IPS DF 6.9 (cell line): ENCODE measurements at regions not wholly inside any gene's neighbourhood (a gene's known extent, or its start where the extent isn't known, plus 50 kb on each side); places are given as distances from the start of the nearest gene placed in this dataset.

Source experiments
- DNase-seq: peaks from one replicate; pipeline ENCODE4 v3.0.0-alpha.2; 2013; ENCODE audit warnings: low read depth, low spot score
- H3K27ac ChIP-seq: one replicate; pipeline ENCODE4 v1.5.1; 2013; ENCODE audit warnings: low read length, control low read depth
- H3K27me3 ChIP-seq: 2 replicates; pipeline ENCODE4 v1.6.1; 2013; ENCODE audit warnings: mild to moderate bottlenecking, low read length; ENCODE audit not compliant: control insufficient read depth, insufficient read depth
- H3K36me3 ChIP-seq: 2 replicates; pipeline ENCODE4 v1.6.1; 2013; ENCODE audit warnings: low read length; ENCODE audit not compliant: control insufficient read depth, insufficient read depth
- H3K4me1 ChIP-seq: 2 replicates; pipeline ENCODE4 v1.6.1; 2013; ENCODE audit warnings: low read length; ENCODE audit not compliant: control insufficient read depth, insufficient read depth
- H3K4me3 ChIP-seq: 2 replicates; pipeline ENCODE4 v1.5.1; 2013; ENCODE audit warnings: mild to moderate bottlenecking, low read length
- H3K9me3 ChIP-seq: 2 replicates; pipeline ENCODE4 v1.6.1; 2013; ENCODE audit warnings: low read length, inconsistent platforms; ENCODE audit not compliant: control insufficient read depth, insufficient read depth
- WGBS: extraction: QIAGEN DNeasy Blood & Tissue Kit; methylation state at CpG from one replicate; pipeline ENCODE4 v1.1.7; 2013; ENCODE audit warnings: mixed read lengths, missing lambda C conversion rate; ENCODE audit not compliant: insufficient read length, insufficient coverage; 5-methylcytosine and 5-hydroxymethylcytosine counted together

DNA sequence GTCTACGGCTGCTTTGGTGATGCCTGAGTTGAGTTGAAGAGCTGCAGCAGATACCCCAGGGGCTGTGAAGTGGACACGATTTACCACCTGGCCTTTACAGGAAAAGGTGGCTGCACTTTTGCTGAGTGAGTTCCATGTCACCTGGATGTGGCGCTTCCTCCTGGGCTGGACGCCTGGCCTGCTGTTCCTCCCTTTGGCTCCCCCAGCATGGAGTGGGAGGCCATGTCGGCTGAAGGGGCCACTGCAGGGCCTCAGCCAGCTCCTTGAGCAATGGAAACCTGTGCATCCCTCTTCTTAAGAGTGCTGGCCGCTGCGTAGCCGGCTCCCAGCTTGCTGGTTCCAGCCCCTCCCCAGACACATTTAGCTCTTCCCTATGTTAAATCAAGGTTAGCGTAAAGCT is 221.0 kb downstream of the GLRX3 start:
- DNase-seq: no peak
- Histone ChIP-seq H3K4me3 (no peak overlapping the region), H3K27me3 (no peaks in the 10 kb centered on the region), H3K9me3 (peaks cover 7% of the 10 kb centered on the region), H3K27ac (no peak overlapping the region), H3K4me1 (no peaks in the 10 kb centered on the region), H3K36me3 (no peaks in the 10 kb centered on the region; the same call in 1 of the 2 replicates)
- no CpG with 5 or more reads among the region's 9 CpGs for WGBS

DNA sequence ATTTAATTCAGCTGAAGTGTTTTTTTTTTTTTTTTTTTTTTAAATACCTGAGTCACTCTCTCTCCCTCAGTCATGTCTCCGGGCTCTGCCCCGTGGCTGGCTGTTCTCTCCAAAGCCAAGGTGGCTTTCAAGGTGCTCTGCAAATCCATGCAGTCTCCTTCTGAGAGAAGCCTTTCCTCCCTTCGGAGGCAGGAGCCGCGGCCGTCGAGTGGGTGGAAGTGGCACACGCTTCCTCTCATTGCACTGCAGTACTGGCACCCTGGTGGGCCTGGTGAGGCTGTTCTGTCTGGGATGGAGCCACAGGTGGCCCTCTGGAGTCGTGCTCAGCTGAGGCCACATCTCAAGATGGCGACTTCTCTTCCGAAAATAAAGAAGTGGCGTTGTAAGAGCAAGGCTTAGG is 221.8 kb downstream of the GLRX3 start:
- H3K9me3 ChIP-seq: peaks cover 10% of the 10 kb centered on the region
- no peak overlapping the region for H3K27ac ChIP-seq
- no peaks in the 10 kb centered on the region for H3K4me1 ChIP-seq
- no peak for DNase-seq
- H3K4me3 ChIP-seq: no peak overlapping the region
- no CpG with 5 or more reads among the region's 12 CpGs for WGBS
- H3K27me3 ChIP-seq: no peaks in the 10 kb centered on the region
- H3K36me3 ChIP-seq: no peaks in the 10 kb centered on the region; the same call in 1 of the 2 replicates

DNA sequence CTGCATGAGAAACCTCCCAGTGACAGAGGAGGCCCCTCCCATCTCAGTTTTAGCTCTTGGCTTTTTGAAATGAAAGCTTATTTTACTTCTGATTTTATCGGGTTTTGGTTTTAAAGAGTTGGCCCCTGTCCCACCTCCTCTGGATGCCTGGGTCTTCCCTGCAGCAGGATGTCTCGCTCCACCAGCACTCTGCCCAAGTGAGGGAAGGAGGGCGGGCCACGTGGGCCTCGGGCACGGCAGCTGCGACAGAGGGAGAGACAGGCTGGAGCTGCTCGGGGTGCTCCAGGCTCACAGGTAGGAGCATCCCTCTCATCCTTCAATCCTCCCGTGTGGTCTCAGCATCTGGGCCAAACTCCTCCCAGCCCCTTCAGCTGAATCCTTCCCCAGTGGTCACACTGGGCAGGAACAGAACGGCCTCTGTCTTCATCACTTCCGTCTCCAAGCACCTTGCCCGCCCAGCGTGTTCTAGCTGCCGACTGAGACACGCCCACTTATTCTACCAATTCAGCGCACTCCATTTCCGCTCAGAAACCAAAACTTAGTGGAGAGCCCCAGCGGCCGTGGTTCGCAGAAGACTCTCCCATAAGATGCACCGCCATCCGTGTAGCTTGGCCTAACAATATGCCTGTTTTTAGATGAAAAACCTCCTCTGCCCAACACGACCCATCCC is 222.9 kb downstream of the GLRX3 start:
- no peak for DNase-seq
- Histone ChIP-seq H3K27me3 (no peaks in the 10 kb centered on the region), H3K4me3 (no peak overlapping the region), H3K9me3 (peaks cover 15% of the 10 kb centered on the region), H3K36me3 (no peaks in the 10 kb centered on the region; the same call in 1 of the 2 replicates), H3K4me1 (no peaks in the 10 kb centered on the region), H3K27ac (no peak overlapping the region)
- WGBS: no CpG with 5 or more reads among the region's 23 CpGs

DNA sequence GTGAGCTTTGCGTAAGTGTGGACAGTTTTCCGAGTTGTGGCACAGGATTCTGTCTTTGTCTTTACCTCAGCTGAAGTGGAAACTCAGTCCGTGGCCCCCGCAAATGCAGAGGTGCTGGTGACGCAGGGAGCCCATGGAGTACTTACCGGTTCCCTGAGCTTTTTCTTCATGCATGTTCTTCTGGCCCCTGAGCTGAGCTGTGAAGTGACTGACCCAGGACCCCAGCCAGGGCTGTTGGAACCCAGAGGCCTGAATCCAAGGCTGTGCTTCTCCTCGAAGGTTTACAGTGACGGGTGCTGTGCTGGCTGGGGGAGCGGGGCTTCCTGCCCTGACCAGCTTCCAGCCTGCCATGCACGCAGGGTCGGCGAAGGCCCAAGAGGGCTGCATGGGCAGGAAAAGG is 223.5 kb downstream of the GLRX3 start:
- no peak overlapping the region for H3K27ac ChIP-seq
- no peaks in the 10 kb centered on the region for H3K27me3 ChIP-seq
- no peak for DNase-seq
- no peaks in the 10 kb centered on the region; the same call in 1 of the 2 replicates for H3K36me3 ChIP-seq
- H3K4me3 ChIP-seq: no peak overlapping the region
- WGBS: no CpG with 5 or more reads among the region's 12 CpGs
- H3K9me3 ChIP-seq: peaks cover 16% of the 10 kb centered on the region
- no peaks in the 10 kb centered on the region for H3K4me1 ChIP-seq

DNA sequence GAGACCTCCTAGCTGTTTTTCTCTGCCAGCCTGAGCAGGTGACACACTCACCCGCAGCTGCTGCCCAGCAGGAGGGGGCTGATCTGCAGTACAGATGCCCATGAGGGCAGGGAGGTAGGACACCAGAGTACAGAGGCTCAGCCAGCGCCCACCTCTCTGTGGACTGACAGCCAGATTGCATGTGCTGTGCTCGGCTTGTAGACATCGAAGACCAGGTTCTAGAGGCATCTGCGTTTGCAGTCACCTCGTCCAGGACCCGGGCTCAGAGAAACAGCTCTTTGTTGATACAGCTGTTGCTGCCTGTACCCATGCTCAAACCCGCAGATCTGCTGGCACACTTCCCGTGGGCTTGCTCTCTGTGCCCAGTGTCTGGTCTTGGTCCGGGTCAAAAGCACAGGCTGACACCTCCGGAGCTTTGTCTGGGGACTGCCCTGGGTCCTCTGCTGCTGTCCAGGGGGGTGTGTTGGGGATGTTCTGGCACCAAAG is 224.7 kb downstream of the GLRX3 start:
- Histone ChIP-seq H3K36me3 (no peaks in the 10 kb centered on the region), H3K27me3 (no peaks in the 10 kb centered on the region), H3K9me3 (peaks cover 18% of the 10 kb centered on the region), H3K4me3 (no peak overlapping the region), H3K4me1 (no peaks in the 10 kb centered on the region), H3K27ac (no peak overlapping the region)
- no peak for DNase-seq
- WGBS: no CpG with 5 or more reads among the region's 11 CpGs

DNA sequence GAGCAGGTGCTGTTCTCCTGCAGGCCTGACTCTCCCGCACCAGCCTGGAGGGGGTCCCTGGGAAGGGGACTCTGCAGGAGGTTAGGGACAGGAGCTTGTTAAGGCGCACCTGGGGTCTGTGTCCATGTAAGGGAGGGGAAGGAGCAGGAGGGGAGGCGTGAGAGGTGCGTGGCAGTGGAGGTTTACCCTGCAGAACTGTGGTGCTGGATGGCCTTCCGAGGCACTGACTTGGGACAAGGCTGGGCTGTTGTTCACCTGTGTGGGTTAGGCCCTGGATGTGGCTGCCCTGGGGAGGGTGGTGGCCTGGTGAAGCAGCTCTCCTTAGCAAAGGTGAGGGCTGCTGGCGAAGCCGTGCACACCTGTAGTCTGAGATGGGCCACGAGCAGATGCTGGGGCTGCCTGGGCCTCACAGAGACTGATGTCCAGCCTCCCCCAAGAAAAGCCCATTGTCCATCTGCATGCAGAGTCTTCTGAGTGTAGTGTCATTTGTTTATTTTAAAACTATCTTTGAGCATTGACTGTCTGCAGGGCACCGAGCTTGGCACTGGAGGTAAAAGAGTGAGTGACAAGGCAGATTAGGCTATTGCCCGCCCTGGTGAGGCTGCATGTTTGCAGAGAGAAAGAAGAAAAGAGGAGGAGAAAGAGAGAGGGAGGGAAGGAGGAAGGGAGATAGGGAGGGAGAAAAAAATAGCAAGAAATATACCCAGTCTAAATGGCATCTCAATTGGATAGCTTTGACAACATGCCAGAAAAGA is 225.3 kb downstream of the GLRX3 start:
- H3K9me3 ChIP-seq: peaks cover 18% of the 10 kb centered on the region
- H3K4me3 ChIP-seq: no peak overlapping the region
- H3K4me1 ChIP-seq: no peaks in the 10 kb centered on the region
- H3K36me3 ChIP-seq: no peaks in the 10 kb centered on the region
- no peaks in the 10 kb centered on the region for H3K27me3 ChIP-seq
- WGBS: no CpG with 5 or more reads among the region's 10 CpGs
- H3K27ac ChIP-seq: no peak overlapping the region
- no peak for DNase-seq

DNA sequence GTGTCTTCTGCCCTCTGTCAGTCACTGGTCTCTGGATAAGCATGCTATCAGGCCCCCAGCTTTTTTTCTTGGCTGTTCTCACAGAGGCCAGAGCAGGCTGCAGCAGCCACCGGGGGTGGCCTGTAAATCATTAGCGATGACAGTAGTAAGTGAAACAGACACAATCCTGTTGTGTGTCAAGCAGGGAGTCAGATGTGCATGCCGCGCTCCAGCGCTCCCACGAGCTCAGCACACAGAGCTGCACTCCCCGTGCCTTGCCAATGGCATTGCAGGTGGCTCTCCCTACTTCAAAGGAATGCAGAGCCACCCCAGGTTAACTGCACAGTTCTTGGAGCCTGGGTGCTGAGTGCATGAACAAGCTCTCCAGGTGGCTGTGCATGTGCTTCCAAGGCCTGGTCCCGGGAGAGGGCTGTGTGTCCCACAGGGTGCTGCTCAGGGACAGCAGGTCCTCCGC is 226.1 kb downstream of the GLRX3 start:
- no peaks in the 10 kb centered on the region for H3K27me3 ChIP-seq
- no peak overlapping the region for H3K4me3 ChIP-seq
- H3K4me1 ChIP-seq: no peaks in the 10 kb centered on the region
- H3K27ac ChIP-seq: no peak overlapping the region
- H3K36me3 ChIP-seq: no peaks in the 10 kb centered on the region
- H3K9me3 ChIP-seq: peaks cover 23% of the 10 kb centered on the region
- DNase-seq: no peak
- WGBS: no CpG with 5 or more reads among the region's 9 CpGs

DNA sequence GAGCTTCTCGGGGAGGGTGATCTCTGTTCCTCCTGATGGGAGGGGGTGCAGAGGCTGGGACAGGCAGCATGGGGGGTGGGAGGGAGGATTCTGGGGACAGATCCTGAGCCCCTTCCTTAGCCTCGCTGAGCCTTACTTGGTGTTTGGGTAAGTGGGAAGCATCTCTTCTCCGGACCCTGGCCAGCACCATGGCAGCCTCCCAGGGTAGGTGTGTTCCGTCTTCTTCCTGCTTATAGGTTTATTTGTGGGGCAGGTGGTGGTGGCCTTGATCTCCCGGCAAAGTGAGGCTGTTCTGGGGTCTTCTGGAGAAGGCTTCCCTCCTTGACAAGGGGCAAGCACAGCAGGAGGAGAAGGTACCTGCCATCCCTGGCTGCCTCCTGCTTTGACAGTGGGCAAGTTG is 226.9 kb downstream of the GLRX3 start:
- Histone ChIP-seq H3K4me1 (no peaks in the 10 kb centered on the region), H3K36me3 (no peaks in the 10 kb centered on the region), H3K27ac (no peak overlapping the region), H3K4me3 (no peak overlapping the region), H3K9me3 (peaks cover 27% of the 10 kb centered on the region), H3K27me3 (no peaks in the 10 kb centered on the region)
- no CpG with 5 or more reads among the region's 5 CpGs for WGBS
- no peak for DNase-seq

DNA sequence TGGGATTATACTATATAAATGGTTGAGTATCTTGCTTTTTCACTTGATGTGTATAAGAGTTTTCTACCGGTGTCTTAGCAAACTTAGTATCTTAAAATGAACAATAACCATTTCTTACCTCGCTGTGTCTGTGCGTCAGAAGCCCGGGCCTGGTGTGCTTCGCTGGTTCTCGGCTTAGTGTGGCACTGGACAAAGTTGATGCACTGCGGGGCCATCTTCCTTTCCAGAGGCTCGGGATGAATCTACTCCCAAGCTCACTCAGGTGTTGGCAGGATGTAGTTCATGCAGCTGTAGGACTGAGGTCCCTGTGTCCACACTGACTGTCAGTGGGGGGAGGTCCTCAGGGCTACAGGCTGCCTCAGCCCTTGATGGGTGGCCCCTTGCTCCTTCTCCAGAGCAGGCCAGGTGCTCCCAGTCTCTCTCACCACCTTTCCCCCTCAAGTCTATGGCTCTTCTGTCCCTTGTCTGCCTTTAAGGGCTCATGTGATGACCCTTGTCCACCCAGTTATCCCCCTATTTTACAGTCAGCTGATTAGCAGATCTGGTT is 227.8 kb downstream of the GLRX3 start:
- no peak for DNase-seq
- Histone ChIP-seq H3K4me3 (no peak overlapping the region), H3K27me3 (no peaks in the 10 kb centered on the region), H3K4me1 (no peaks in the 10 kb centered on the region), H3K9me3 (peaks cover 30% of the 10 kb centered on the region), H3K27ac (no peak overlapping the region), H3K36me3 (no peaks in the 10 kb centered on the region)
- no CpG with 5 or more reads among the region's 8 CpGs for WGBS

DNA sequence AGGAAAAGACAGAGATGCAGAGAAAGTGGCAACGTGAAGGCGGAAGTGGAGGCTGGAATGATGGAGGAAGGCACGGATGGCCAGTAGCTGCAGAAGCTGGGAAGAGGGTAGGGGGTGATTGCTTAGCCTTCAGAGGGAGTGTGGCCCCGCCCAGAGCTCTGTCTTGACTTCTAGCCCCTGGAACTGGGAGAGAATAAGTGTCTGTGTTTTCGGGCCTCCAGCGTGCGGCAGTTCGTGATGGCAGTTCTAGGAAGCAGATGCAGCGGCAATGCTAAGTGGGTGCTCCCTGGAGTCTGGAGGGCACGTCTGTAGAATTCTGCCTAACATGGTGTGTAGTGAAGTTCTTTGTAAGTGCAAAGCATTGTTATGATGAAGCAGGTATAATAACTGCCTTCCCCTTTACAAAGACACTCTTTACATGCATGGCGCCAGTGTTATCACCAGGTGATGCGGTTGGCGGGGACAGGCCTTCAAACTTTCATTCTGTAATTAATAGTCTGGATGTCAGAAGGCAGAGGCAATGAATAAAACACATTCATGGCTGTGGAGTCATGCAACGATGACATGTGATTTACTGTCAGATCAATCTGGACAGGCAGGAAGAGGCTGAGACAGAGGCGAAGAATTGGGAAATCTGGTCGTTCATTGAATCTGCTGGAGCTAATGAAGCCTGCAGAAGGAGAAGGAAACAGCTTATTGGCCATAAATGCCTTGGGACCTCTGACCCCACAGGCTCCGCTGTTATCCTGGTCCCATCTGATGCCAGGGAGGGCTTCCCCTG is 228.6 kb downstream of the GLRX3 start:
- no peak overlapping the region for H3K4me3 ChIP-seq
- no peak for DNase-seq
- no CpG with 5 or more reads among the region's 17 CpGs for WGBS
- no peaks in the 10 kb centered on the region for H3K4me1 ChIP-seq
- no peaks in the 10 kb centered on the region for H3K36me3 ChIP-seq
- H3K27me3 ChIP-seq: no peaks in the 10 kb centered on the region
- peaks cover 37% of the 10 kb centered on the region for H3K9me3 ChIP-seq
- H3K27ac ChIP-seq: no peak overlapping the region
